GM18511 (cell line): ENCODE measurements at regions not wholly inside any gene's neighbourhood (a gene's known extent, or its start where the extent isn't known, plus 50 kb on each side); places are given as distances from the start of the nearest gene placed in this dataset.

ENCODE experiments used
- ATAC-seq: cut with Tn5 transposase; IDR thresholded peaks from one replicate; pipeline ENCODE4 v1.9.1; 2021; ENCODE audit warnings: mild to moderate bottlenecking, moderate library complexity; ENCODE audit not compliant: unreplicated experiment

GRCh38 chr11:33560729-33561128 is 139.9 kb downstream of the C11orf91 start:
- ATAC-seq = no peak

GRCh38 chr11:33559567-33559966 is 141.1 kb downstream of the C11orf91 start:
- ATAC-seq = no peak

GRCh38 chr11:33558097-33558496 is 142.5 kb downstream of the C11orf91 start:
- no peak for ATAC-seq

- ATAC-seq = no peak
Measured at GRCh38 chr11:33557201-33557600, 143.4 kb downstream of the C11orf91 start.

GRCh38 chr11:33554219-33554618 is 146.4 kb downstream of the C11orf91 start:
- ATAC-seq = no peak

- no peak for ATAC-seq
Measured at GRCh38 chr11:33553486-33553885, 147.1 kb downstream of the C11orf91 start.

- no peak for ATAC-seq
Measured at GRCh38 chr11:33552756-33553155, 147.9 kb downstream of the C11orf91 start.

GRCh38 chr11:33551051-33551450 is 149.6 kb downstream of the C11orf91 start:
- no peak for ATAC-seq

- no peak for ATAC-seq
Measured at GRCh38 chr11:33549483-33549882, 151.1 kb downstream of the C11orf91 start.

- ATAC-seq = no peak
Measured at GRCh38 chr11:33545931-33546330, 154.7 kb downstream of the C11orf91 start.

GRCh38 chr11:33544593-33545373 is 155.8 kb downstream of the C11orf91 start:
- ATAC-seq = no peak

- no peak for ATAC-seq
Measured at GRCh38 chr11:33543823-33544222, 156.8 kb downstream of the C11orf91 start.

- no peak for ATAC-seq
Measured at GRCh38 chr11:33542921-33543320, 157.7 kb downstream of the C11orf91 start.

- peak; percentile 60 for ATAC-seq
Measured at GRCh38 chr11:33540946-33541915, 159.4 kb downstream of the C11orf91 start.

GRCh38 chr11:33540427-33540826 is 160.2 kb downstream of the C11orf91 start:
- no peak for ATAC-seq

GRCh38 chr11:33539751-33540150 is 160.9 kb downstream of the C11orf91 start:
- no peak for ATAC-seq

GRCh38 chr11:33538726-33539125 is 161.9 kb downstream of the C11orf91 start:
- ATAC-seq = no peak

GRCh38 chr11:33536178-33536577 is 164.4 kb downstream of the C11orf91 start:
- no peak for ATAC-seq

- no peak for ATAC-seq
Measured at GRCh38 chr11:33534575-33534974, 166.1 kb downstream of the C11orf91 start.

GRCh38 chr11:33533386-33534052 is 167.1 kb downstream of the C11orf91 start:
- ATAC-seq = no peak

GRCh38 chr11:33532720-33533385 is 167.8 kb downstream of the C11orf91 start:
- no peak for ATAC-seq
